HEK293T (cell line): ENCODE measurements at regions not wholly inside any gene's neighbourhood (a gene's known extent, or its start where the extent isn't known, plus 50 kb on each side); places are given as distances from the start of the nearest gene placed in this dataset.

Experiments
- CTCF ChIA-PET: fragments of 350-600 bp; formaldehyde crosslinking; extraction: SDS; loops from one replicate; lab custom pipeline; 2021; ENCODE audit warnings: antibody characterized with exemption, inconsistent platforms; lab: Yijun Ruan, JAX
- POLR2A ChIA-PET: fragments of 350-600 bp; formaldehyde crosslinking; extraction: SDS; loops from one replicate; lab custom pipeline; 2020; ENCODE audit warnings: antibody characterized with exemption, inconsistent platforms; lab: Yijun Ruan, JAX
- DNase-seq: peaks from one replicate; pipeline ENCODE4 v3.0.0; 2012; ENCODE audit warnings: mixed read lengths; ENCODE audit errors: extremely low spot score
- ARNT ChIP-seq: fragments of 450-650 bp; IDR thresholded peaks from 2 replicates; pipeline ENCODE4 v1.6.1; 2017; ENCODE audit warnings: mild to moderate bottlenecking
- BHLHE40 ChIP-seq: fragments of 450-650 bp; IDR thresholded peaks from 2 replicates; pipeline ENCODE4 v1.6.1; 2016; ENCODE audit warnings: mild to moderate bottlenecking, moderate library complexity, borderline replicate concordance
- CTBP1 ChIP-seq: fragments of 450-650 bp; IDR thresholded peaks from 2 replicates; pipeline ENCODE4 v1.6.1; 2016; ENCODE audit warnings: borderline replicate concordance
- ELF4 ChIP-seq: fragments of 450-650 bp; IDR thresholded peaks from 2 replicates; pipeline ENCODE4 v1.6.1; 2017; ENCODE audit warnings: antibody characterized with exemption
- FOXA1 ChIP-seq: fragments of 450-650 bp; IDR thresholded peaks from 2 replicates; pipeline ENCODE4 v1.6.1; 2016; ENCODE audit warnings: mild to moderate bottlenecking
- FOXK2 ChIP-seq: fragments of 450-650 bp; IDR thresholded peaks from 2 replicates; pipeline ENCODE4 v1.6.1; 2016; ENCODE audit warnings: mild to moderate bottlenecking
- FOXM1 ChIP-seq: fragments of 450-650 bp; IDR thresholded peaks from 2 replicates; pipeline ENCODE4 v1.6.1; 2017; ENCODE audit warnings: mild to moderate bottlenecking, borderline replicate concordance
- HDGF ChIP-seq: fragments of 450-650 bp; IDR thresholded peaks from 2 replicates; pipeline ENCODE4 v1.6.1; 2017; ENCODE audit warnings: antibody characterized with exemption, borderline replicate concordance
- L3MBTL2 ChIP-seq: fragments of 450-650 bp; conservative IDR thresholded peaks from 2 replicates; pipeline ENCODE4 v1.6.1; 2016; ENCODE audit warnings: mild to moderate bottlenecking
- LEF1 ChIP-seq: fragments of 450-650 bp; IDR thresholded peaks from 2 replicates; pipeline ENCODE4 v1.6.1; 2017; ENCODE audit warnings: mild to moderate bottlenecking, borderline replicate concordance
- NFRKB ChIP-seq: fragments of 450-650 bp; IDR thresholded peaks from 2 replicates; pipeline ENCODE4 v1.6.1; 2016; ENCODE audit warnings: mild to moderate bottlenecking, moderate library complexity
- SP1 ChIP-seq: fragments of 450-650 bp; IDR thresholded peaks from 2 replicates; pipeline ENCODE4 v1.6.1; 2017
- SUZ12 ChIP-seq: fragments of 450-650 bp; IDR thresholded peaks from 2 replicates; pipeline ENCODE4 v1.6.1; 2016; ENCODE audit warnings: mild to moderate bottlenecking
- TARDBP ChIP-seq: fragments of 450-650 bp; IDR thresholded peaks from 2 replicates; pipeline ENCODE4 v1.6.1; 2016
- ZNF384 ChIP-seq: fragments of 450-650 bp; IDR thresholded peaks from 2 replicates; pipeline ENCODE4 v1.6.1; 2016
- TF ChIP-seq, protein P1 (sequence below): fragments of 450-650 bp; IDR thresholded peaks from 2 replicates; pipeline ENCODE4 v1.6.1; 2016

DNA sequence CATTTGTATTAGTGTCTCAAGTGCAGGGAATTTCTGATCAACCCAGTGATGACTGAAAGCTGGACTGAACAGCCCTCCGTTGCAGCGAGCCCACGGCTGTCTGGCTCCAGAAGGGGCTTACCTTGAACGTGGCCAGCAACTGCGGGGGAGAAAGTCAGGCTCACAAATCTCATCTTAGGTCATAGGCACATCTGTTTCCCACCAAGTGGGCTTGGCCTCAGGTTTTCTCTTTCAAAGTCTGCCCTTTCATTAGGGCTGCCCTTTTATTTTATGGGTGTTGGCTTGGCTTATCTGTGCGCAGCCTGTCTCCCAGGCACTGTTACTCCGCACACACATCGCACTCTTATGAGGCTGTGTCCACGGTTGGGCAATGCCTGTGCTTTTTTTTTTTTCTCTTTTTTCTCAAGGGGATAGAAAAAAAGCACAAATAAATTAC is 178.0 kb downstream of the JCAD start:
- no peak for DNase-seq
- CTCF ChIA-PET, result no interaction called here
- TF ChIP-seq LEF1, result no peak
- TF ChIP-seq FOXK2, result no peak
- no peak for TF ChIP-seq SP1
- TF ChIP-seq TARDBP, result no peak
- no peak for TF ChIP-seq ELF4
- no peak for TF ChIP-seq FOXA1
- TF ChIP-seq FOXM1, result no peak
- TF ChIP-seq NFRKB, result no peak
- TF ChIP-seq SUZ12, result no peak
- no peak for TF ChIP-seq HDGF
- TF ChIP-seq ARNT, result no peak
- no peak for TF ChIP-seq ZNF384
- TF ChIP-seq, protein P1, sequence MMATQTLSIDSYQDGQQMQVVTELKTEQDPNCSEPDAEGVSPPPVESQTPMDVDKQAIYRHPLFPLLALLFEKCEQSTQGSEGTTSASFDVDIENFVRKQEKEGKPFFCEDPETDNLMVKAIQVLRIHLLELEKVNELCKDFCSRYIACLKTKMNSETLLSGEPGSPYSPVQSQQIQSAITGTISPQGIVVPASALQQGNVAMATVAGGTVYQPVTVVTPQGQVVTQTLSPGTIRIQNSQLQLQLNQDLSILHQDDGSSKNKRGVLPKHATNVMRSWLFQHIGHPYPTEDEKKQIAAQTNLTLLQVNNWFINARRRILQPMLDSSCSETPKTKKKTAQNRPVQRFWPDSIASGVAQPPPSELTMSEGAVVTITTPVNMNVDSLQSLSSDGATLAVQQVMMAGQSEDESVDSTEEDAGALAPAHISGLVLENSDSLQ, result no peak
- no peak for TF ChIP-seq BHLHE40
- POLR2A ChIA-PET, result no interaction called here

DNA sequence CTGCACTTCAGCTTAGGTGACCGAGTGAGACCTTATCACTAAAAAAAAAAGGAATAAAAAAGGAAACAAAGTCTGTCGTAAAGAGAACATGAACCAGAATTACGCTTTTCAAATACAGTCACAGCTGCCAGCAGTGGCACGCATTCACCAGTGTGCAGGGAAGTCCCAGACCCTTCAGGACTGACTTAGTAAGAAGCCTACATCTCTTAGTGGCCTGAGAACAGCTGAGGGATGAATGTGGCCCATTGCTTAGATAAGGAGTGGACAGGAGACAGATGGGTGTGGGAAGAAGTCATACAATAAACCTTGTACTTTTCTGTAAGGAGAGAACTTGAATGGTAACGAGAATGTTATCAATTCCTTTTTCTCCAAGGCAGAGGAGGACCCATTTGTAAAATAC is 178.5 kb downstream of the JCAD start:
- no peak for DNase-seq
- POLR2A ChIA-PET, result no interaction called here
- TF ChIP-seq SP1, result no peak
- TF ChIP-seq LEF1, result no peak
- TF ChIP-seq FOXM1, result no peak
- no peak for TF ChIP-seq BHLHE40
- no peak for TF ChIP-seq ZNF384
- no peak for TF ChIP-seq TARDBP
- TF ChIP-seq CTBP1, result no peak
- TF ChIP-seq FOXA1, result no peak
- TF ChIP-seq ARNT, result no peak
- TF ChIP-seq HDGF, result no peak
- TF ChIP-seq L3MBTL2, result no peak
- TF ChIP-seq, protein P1, result no peak
- no peak for TF ChIP-seq ELF4
- no peak for TF ChIP-seq NFRKB
- TF ChIP-seq SUZ12, result no peak
- TF ChIP-seq FOXK2, result no peak

DNA sequence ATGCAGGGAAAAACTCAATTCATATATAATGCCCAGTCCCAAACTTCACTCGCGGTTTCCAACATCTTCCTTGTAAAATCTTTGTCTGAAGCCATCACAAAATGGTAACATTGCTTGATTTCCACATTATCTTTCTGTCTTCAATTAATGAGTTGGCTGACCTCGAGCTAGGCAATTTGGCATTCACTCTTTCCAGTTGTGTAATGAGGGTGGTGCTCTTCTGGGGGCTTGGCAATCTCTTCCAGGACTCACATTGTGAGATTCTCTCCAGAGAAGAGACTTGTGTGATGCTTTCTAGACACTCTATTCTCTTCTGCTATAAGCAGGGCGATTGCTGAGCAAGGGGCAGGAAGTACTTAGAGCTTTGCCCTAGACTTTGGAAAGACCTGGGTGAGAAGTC is 179.5 kb downstream of the JCAD start:
- ChIA-PET CTCF (no interaction called here), POLR2A (no interaction called here)
- no peak for DNase-seq
- no peak for TF ChIP-seq BHLHE40
- no peak for TF ChIP-seq HDGF
- TF ChIP-seq FOXM1, result no peak
- no peak for TF ChIP-seq TARDBP
- TF ChIP-seq FOXA1, result no peak
- TF ChIP-seq ELF4, result no peak
- TF ChIP-seq ZNF384, result no peak
- no peak for TF ChIP-seq LEF1
- no peak for TF ChIP-seq ARNT
- TF ChIP-seq, protein P1, result no peak
- TF ChIP-seq CTBP1, result no peak
- TF ChIP-seq L3MBTL2, result no peak
- no peak for TF ChIP-seq SP1

More for the DNA sequence above, 178.5 kb downstream of the JCAD start:
- CTCF ChIA-PET, result interaction anchor here (0.7 kb wide), 1 partner anchor 208 kb away, joined by 3 read pairs; no protein-coding TSS in a partner anchor

DNA sequence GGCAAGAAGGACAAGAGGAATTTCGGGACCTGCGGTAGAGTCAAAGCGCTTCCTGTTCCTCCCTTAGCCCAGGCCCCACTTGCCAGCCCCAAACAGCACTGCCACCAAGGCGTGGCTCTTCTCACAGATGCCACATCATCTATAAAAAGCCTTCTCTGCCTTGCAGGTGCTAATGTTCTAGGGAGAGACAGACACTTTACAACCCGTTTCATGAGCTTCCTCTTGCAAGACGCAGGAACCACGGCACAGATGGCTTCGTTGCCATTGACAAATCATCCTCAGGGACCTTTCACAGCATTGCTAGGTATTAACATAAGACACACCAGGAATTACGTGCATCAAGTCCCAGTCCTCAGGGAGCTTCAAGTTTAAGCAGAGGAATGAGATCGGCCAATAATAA is 180.9 kb downstream of the JCAD start:
- TF ChIP-seq ARNT, result no peak
- no peak for TF ChIP-seq FOXK2
- TF ChIP-seq, protein P1, result no peak
- TF ChIP-seq ZNF384, result no peak
- TF ChIP-seq LEF1, result no peak
- no peak for TF ChIP-seq SUZ12
- TF ChIP-seq HDGF, result no peak
- no peak for TF ChIP-seq SP1
- no peak for TF ChIP-seq NFRKB
- TF ChIP-seq L3MBTL2, result no peak
- TF ChIP-seq TARDBP, result no peak
- no peak for TF ChIP-seq FOXM1
- TF ChIP-seq BHLHE40, result no peak
- no peak for TF ChIP-seq CTBP1
- no peak for TF ChIP-seq ELF4
- no peak for TF ChIP-seq FOXA1
- no peak for DNase-seq
- ChIA-PET POLR2A (no interaction called here), CTCF (interaction anchor here (0.5 kb wide), 1 partner anchor 351 kb away, joined by 3 read pairs; no protein-coding TSS in a partner anchor)

DNA sequence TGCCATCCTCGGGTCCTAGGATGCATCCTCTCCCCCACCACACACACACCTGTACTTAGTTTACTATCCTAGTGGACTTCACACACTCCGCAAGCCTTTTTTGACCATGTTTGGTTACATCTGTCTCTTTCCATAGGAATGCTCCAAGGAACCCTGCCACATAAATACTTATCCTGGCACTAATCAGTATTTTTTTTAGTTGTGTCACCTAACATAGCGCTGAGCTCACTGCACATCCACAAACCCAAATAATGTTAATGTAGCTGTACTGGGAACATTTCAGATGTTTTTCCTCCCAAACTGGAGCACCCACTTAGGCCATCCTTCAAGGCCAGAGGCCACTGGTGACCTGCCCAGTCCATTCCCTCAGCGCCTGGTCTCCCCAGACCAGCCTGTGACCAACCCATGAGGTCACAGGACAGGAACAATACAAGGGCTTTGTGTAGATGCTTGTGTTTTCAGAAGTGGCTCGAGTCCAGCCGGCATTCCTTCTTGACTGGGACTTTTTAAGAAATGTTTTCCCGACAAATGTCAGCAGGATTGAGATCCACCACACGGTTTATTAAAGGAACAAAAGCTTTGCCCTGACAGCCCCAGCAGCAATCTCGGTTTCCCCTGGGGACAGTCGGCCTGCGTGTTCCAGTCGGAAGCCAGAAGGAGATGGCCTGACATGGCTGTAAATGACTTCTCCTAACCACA is 181.4 kb downstream of the JCAD start:
- POLR2A ChIA-PET, result no interaction called here
- no peak for TF ChIP-seq SUZ12
- no peak for DNase-seq
- CTCF ChIA-PET, result no interaction called here
